ENCODE measurements at regions not wholly inside any gene's neighbourhood (a gene's known extent, or its start where the extent isn't known, plus 50 kb on each side); places are given as distances from the start of the nearest gene placed in this dataset.

DNA sequence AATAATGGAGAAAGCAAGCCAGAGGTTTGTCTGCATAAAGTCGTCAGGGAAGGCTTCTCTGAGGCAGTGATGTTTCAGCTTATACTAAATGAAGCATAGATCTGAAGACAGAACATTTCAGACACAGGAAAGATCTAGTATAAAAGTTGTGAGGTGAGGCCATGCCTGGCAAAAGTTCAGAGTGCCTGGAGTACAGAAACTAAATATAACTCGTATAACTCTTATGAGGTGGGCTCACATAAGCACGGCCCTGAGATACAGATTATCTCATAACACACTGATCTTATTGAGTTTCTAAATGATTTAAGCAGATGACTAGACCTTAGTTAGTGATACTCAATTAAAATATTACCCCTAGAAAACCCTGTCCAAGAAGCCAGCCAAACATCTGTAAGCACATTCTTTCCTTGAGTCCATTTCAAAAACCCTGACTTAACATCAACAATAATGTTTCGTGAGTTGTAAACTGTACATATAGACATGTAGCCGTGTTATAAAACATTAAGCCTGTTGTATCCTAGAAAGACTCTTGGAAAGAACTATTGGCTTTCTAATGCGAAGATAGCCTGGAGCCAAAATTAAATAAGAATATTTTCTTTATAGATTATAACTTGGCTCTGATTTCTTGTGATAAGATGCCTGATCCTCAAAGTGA, 667.6 kb downstream of the TENT5A start:
- TF ChIP-seq, protein P1, sequence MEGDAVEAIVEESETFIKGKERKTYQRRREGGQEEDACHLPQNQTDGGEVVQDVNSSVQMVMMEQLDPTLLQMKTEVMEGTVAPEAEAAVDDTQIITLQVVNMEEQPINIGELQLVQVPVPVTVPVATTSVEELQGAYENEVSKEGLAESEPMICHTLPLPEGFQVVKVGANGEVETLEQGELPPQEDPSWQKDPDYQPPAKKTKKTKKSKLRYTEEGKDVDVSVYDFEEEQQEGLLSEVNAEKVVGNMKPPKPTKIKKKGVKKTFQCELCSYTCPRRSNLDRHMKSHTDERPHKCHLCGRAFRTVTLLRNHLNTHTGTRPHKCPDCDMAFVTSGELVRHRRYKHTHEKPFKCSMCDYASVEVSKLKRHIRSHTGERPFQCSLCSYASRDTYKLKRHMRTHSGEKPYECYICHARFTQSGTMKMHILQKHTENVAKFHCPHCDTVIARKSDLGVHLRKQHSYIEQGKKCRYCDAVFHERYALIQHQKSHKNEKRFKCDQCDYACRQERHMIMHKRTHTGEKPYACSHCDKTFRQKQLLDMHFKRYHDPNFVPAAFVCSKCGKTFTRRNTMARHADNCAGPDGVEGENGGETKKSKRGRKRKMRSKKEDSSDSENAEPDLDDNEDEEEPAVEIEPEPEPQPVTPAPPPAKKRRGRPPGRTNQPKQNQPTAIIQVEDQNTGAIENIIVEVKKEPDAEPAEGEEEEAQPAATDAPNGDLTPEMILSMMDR (IDR thresholded peaks at IDR 0.05; ENCODE audit: insufficient read depth, low read depth, low read length, missing control alignments) = no peak
- no peak for DNase-seq (ENCODE audit: low read depth)
- no peak overlapping the region for H3K4me3 ChIP-seq (ENCODE audit: low read length)

DNA sequence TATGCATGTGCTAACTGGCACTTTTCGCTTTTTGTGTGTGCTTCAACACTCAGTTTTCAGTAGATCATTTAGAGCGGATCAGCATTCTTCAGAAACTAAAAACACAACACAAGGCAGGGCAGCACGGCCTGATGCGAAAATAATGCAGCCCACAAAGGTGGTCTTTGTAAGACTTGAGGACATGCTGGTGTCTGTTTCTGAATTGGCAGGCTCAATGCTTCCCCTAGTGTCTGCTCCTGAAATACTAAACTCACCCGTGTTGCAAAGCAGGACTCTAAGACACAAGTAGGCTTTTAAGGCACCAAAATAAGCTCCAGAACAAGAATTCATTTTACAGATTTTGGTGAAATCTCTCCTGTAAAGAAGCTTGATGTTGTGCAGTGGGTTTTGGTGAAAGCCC, 676.5 kb downstream of the TENT5A start:
- TF ChIP-seq, protein P1 (IDR thresholded peaks at IDR 0.05; ENCODE audit: insufficient read depth, low read depth, low read length, missing control alignments) = peak; percentile 53
- H3K4me3 ChIP-seq (ENCODE audit: low read length) = no peak overlapping the region
- DNase-seq (ENCODE audit: low read depth) = peak; percentile 16

DNA sequence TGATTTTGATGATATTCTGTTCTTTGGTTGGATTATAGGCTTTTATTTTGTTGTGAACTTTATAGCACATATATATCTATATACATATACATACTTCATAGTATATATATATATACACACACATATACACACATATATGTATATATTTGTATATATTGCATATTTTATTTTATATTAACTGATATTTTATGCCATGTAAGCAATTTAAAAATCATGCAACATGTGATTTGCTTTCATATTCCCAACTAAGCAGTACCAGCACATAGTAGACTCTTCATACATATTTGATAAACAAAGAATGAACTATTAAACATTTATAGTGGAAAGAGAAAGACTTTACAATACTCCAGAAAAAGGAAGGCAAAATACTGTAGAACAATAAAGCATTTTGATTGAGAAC, 679.2 kb downstream of the TENT5A start:
- no peak overlapping the region for H3K4me3 ChIP-seq (ENCODE audit: low read length)
- TF ChIP-seq, protein P1 (IDR thresholded peaks at IDR 0.05; ENCODE audit: insufficient read depth, low read depth, low read length, missing control alignments) = no peak
- DNase-seq (ENCODE audit: low read depth) = no peak

DNA sequence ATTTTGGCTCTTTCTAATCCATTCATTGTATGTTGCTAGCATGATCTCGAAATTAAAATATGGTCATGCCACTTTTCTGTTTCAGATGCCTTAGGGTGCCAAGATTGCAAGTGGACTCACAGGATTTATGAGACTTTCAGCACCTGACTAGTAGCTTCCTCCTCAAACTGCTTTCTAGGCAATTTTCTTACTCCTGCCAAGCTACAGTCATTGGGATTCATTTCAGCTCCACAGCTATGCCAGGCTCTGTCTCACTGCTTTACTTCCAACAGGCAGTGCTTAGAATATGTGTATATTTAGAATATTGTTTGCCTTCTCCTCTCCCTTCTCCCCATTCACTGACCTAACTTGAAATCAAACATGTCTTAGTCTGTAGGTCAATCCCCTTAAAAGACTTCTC, 681.4 kb downstream of the TENT5A start:
- DNase-seq (ENCODE audit: low read depth) = no peak
- TF ChIP-seq, protein P1 (IDR thresholded peaks at IDR 0.05; ENCODE audit: insufficient read depth, low read depth, low read length, missing control alignments) = no peak
- no peak overlapping the region for H3K4me3 ChIP-seq (ENCODE audit: low read length)

DNA sequence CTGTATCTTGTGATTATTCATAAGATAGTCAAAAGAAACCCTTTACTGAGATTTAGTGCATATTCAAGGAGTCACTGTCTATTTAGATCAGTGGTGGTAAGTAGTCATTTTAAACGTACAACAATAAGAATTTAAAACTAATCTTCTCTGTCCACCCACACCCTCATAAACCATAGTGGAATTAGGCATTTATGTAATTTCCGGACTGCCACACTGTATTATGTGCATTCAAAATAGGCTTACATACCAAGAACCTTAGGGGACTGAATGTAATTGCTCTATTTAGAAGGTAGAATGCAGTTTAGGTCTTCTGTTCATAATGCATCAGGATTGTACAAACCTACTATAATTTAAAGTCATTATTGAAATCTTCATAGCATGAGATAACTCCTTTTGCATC, 685.4 kb downstream of the TENT5A start:
- DNase-seq (ENCODE audit: low read depth) = no peak
- H3K4me3 ChIP-seq (ENCODE audit: low read length) = no peak overlapping the region
- TF ChIP-seq, protein P1 (IDR thresholded peaks at IDR 0.05; ENCODE audit: insufficient read depth, low read depth, low read length, missing control alignments) = no peak

DNA sequence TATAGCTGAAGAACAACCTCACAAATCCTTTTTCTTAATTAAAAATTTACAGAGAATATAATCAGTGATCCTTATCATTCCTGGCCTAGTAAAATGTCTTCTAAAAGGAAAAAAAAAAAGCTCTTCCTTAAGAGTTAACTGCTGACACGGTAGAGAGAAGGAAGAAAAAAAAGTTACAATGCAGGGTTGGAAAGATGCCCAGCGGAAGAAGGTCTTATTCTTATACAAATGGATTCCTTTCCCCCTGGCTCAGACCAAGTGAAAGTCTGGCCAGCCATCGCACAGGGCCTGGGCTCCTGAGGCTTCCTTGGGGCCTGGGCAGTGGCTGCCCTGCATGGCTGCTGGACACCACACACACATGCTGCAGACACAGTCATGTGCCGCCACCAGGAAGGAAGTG, 688.6 kb downstream of the TENT5A start:
- TF ChIP-seq, protein P1 (IDR thresholded peaks at IDR 0.05; ENCODE audit: insufficient read depth, low read depth, low read length, missing control alignments) = no peak
- no peak overlapping the region for H3K4me3 ChIP-seq (ENCODE audit: low read length)
- DNase-seq (ENCODE audit: low read depth) = no peak

DNA sequence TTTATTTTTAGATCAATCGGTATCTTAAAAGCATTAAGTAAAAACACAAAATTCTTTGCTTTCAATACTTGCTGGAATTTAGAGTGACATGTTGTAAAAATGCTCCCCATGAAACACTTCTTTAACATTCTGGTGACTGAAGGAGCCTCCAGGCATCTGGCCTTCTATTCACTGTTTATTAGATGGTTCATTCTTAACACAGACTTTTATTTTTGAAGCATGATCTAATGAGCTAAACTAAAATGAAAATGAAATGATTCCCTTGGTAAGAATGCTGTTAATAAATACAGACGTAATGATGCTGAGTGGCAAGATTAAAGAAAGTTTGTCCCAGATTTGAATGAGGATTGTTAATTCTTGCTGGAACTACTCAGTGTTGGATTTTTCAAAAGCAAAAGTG, 698.4 kb downstream of the TENT5A start:
- H3K4me3 ChIP-seq (ENCODE audit: low read length) = no peak overlapping the region
- TF ChIP-seq, protein P1 (IDR thresholded peaks at IDR 0.05; ENCODE audit: insufficient read depth, low read depth, low read length, missing control alignments) = no peak
- DNase-seq (ENCODE audit: low read depth) = no peak

Data from epithelial cell of esophagus (primary cell).